Amniotic stem cell (primary cell): ENCODE measurements at regions not wholly inside any gene's neighbourhood (a gene's known extent, or its start where the extent isn't known, plus 50 kb on each side); places are given as distances from the start of the nearest gene placed in this dataset.

Experiments used
- DNase-seq: peaks from one replicate; lab custom pipeline; 2025; lab: John Stamatoyannopoulos, UW

GRCh38 chr5:107808671-107809137 lies 138.0 kb upstream of the EFNA5 start:
- no peak for DNase-seq

DNA sequence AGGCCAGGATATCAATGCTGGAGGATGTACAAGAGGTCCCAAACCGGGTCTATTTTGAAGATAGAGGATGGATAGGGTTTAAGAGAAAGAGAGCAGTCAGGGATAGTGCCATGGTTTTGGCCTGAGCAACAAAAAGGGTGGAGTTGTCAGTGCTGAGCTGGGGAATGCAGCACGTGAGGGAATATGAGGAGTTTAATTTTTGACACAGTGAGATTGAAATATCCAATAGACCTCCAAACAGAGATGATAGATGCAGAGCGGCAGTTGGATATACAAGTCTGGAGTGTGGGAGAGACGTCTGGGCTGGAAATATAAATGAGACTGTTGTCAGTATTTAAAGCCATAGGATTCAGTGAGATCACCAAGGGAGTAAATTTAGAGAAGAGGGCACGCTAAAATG lies 136.7 kb upstream of the EFNA5 start:
- no peak for DNase-seq

DNA sequence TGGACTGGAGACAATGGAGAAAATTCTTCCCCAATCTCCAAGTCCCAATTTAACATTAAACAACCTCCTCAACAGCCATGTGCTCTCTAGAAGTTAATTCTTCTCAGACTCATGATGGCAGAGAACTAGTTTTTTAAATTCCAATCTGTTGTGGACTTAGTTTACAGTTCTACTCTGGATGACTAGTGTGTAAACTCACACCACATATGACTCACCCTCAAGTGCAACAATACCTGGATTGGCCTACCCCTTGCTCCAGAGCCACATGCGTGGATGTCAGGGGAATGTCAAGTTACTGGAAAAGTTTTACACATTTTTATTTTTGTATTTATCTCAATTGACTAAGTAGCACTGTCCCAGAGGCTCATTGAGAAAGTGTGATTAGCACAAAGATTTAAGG lies 136.0 kb upstream of the EFNA5 start:
- DNase-seq = no peak

DNA sequence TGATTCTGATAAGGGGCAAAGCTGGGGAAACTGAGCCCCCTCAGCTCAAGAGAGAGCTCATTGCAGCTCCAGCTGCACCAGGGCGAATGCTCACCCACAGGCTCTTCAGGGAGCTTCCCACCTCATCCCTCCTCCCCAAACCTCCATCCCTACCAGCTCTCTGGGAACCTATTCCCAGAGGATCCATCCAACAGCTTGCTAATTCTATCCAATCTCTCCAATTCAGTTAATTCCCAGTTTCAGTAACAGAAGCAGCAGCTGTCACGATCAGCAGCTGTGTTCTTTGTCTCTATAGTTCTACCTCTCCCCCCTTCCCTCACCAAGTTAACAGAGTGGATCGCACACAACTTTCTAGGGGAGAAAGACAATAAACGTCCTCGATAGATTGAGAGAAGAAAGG lies 135.5 kb upstream of the EFNA5 start:
- no peak for DNase-seq

DNA sequence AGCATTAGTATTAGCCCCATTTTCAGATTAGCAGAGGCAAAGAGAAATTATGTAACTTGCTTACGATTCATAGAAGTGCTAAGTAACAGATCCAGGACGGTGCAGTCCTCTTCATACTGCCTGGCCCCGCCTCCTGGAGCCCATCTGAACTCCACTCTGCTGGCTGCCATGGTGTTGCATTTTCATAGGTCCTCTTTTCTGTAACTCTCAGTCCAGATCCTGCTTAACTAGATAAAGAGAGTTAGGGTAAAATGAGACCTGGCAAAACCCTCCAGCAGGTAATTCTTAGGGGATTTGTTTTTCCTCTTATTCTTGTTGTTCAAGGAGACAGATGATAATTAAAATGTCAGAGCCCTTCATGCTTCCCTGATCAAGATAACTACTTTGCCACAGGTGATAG lies 135.1 kb upstream of the EFNA5 start:
- no peak for DNase-seq

DNA sequence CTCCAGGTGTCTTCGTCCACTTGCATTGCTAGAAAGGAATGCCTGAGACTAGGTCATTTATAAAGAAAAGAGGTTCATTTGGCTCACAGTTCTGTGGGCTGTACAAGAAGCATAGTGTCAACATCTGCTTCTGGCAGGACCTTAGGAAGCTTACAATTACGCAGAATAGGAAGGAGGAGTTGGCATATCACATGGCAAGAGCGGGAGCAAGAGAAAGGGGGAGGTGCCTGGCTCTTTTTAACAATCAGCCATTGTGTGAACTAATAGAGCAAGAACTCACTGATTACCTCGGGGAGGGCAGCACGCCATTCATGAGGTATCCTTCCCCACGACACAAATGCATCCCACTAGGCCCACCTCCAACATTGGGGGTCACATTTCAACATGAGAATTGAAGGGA lies 134.4 kb upstream of the EFNA5 start:
- no peak for DNase-seq

DNA sequence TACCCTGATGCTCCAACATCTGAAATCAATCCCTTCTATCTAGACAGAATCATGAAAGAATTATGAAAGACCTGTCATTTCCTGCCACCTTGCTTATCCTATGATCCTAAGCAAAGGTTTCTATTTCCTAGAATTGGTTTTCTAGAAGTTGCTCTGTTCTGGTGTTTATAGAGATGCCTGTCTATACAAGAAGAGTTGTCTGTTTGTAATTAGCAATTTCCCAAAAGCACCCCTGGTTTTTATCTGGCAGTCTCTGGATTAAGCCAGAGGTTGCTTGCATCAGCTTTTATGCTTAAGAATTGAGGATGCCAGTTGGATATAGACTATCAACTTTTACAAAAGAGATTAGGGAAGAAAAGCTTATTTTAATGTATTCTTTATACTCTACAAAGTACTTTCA lies 133.0 kb upstream of the EFNA5 start:
- DNase-seq = no peak

- no peak for DNase-seq
These were observed 130.3 kb upstream of the EFNA5 start for GRCh38 chr5:107801061-107801460.

DNA sequence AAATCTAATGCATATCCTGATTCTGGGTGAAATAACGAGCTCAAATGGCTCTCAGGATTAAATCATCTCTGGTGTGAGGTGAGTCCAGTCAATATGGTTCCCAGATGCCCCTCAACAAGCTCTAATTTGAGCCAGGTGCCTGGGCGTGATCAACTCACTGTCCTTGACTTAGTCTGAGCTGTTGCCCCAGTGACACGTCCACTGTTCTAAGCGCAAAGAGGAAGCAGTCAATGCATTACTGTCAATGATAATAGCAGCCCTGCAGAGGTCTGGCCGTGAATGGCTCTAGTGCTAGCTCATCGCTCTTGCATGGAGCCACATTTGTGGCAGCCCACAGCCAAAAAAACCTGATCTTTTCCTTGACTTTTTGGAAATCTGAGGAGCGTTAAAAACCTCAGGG lies 128.6 kb upstream of the EFNA5 start:
- no peak for DNase-seq

- DNase-seq = no peak
These were observed 126.1 kb upstream of the EFNA5 start for GRCh38 chr5:107796797-107797196.

- DNase-seq = no peak
These were observed 124.0 kb upstream of the EFNA5 start for GRCh38 chr5:107794741-107795140.

DNA sequence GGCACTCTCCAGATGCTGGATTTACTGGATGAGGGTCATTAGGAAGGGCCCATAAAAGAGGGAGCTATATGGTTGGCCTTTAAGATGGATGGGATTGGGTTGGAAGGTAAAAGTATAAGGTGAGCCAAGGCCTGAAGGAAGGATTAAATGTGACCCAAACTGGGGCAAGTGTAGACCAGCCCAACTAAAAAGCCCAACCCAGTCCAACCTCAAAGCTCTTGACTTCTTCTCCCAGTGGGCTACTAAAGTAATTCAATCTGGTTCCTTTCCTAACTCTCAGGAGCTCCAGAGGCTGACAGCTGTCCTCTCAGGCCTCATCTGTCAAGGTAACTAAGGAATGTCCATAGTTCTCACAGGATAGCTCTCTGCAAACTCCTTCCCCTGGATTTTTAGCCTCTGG lies 122.2 kb upstream of the EFNA5 start:
- DNase-seq = no peak

DNA sequence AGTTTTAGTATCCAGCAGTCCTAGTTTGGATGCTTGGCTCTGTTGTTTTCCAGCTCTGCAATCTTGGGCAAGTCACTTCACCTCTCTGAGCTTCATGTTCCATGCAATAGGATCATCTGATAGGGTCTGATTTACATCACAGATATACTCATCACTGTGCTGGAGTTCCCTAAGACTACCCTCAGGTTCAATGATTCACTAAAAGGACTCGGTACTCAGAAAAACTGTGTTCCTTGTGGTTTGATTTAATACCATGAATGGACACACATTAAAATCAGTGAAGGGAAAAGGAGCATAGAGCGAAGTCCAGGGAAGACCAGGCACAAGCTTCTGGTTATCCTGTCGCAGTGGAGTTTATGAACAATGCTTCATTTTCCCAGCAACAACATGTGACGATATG lies 119.9 kb upstream of the EFNA5 start:
- DNase-seq = no peak

DNA sequence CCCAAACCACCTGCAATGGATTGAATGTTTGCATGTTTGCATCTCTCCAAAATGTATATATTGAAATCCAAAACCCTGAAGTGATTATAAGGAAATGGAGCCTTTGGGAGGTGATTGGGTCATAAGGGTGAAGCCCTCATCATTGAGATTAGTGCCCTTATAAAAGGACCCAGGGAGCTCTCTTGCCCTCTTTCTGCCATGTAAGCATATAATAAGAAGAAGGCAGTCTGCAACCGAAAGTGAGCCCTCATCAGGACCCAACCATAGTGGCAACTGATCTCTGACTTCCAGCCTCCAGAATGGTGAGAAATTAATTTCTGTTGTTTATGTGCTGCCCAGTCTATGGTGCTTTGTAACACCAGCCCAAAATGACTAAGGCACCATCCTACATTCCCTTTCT lies 115.7 kb upstream of the EFNA5 start:
- no peak for DNase-seq

DNA sequence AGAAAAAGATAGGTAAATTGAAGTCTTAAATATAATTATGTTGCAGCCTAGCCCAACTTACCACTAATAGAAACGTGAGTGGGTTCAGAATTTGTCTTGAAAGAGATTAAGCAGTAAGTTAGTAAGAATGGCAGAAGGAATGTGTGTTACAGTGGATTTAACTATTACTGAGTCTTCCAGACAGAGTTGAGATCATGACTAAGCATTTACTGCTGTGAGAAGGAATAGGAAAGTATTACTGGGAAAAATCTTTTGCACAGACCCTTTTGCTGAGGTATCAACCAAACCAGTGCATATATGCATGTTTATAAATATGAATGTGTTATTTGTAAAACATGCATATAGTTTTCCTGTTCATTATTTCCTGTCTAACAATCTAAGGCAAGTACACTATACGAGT lies 112.8 kb upstream of the EFNA5 start:
- DNase-seq = no peak

DNA sequence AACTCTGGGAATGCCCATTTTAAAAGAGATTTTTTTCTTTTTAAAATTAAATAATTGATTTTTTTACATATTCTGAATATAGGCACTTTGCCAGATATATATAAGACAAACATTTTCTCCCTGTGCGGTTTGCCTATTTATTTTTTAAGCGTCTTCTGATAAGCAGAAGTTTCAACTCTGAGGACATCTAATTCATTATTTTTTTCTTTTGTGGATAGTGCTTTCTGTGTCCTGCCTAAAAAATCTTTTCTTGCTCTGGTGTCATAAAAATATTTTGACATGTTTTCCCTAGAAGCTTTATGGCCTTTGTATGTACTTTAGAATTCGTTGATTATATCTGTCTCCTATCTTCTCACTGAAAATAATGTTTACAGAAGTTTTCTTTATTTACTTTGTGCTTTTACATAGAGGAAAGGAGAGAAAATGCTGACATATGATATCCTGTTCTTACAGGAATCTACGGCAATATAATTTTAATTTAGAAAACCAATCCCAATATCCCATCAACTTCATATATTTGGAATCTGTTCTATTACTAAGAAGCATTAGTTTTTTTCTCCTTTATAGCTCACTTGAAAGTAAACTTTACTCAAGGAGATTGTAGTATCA lies 111.9 kb upstream of the EFNA5 start:
- no peak for DNase-seq

DNA sequence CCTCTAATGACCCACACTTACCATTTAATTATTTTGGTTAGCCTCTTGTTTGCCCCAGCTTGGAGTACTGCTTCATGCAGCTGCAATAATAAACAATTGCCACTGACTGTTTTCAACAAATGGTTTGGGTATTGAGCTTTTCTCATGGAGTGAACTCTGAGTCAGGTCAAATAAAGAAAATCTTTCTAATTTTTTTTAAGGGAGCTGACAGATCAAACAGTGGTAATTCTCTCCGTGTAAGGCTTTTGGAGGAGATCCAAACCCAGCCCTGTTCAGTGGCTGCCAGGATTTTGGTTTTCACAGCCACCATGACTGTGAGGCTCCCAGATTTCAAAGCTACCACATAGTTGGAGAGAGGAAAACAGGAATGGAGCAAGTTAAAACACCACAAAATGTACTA lies 110.7 kb upstream of the EFNA5 start:
- no peak for DNase-seq

DNA sequence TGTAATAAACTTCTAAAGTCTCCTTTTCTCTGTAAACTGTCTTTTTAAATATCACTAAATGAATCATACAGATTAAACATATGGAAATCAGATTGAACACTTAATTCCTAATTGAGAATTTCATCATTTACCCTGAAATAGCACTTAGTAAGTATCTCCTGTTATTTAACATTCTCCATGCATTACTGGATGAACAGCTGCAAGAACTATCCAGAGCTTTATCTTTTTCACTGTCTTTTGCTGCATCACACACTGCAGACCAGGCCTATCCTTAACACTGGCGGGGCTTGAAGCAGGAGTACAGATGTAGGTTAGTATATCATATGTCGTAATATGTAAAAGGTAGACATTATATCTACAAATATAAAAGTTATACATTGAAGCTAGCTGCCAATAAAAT lies 108.7 kb upstream of the EFNA5 start:
- no peak for DNase-seq

- no peak for DNase-seq
These were observed 107.9 kb upstream of the EFNA5 start for GRCh38 chr5:107778647-107779046.

DNA sequence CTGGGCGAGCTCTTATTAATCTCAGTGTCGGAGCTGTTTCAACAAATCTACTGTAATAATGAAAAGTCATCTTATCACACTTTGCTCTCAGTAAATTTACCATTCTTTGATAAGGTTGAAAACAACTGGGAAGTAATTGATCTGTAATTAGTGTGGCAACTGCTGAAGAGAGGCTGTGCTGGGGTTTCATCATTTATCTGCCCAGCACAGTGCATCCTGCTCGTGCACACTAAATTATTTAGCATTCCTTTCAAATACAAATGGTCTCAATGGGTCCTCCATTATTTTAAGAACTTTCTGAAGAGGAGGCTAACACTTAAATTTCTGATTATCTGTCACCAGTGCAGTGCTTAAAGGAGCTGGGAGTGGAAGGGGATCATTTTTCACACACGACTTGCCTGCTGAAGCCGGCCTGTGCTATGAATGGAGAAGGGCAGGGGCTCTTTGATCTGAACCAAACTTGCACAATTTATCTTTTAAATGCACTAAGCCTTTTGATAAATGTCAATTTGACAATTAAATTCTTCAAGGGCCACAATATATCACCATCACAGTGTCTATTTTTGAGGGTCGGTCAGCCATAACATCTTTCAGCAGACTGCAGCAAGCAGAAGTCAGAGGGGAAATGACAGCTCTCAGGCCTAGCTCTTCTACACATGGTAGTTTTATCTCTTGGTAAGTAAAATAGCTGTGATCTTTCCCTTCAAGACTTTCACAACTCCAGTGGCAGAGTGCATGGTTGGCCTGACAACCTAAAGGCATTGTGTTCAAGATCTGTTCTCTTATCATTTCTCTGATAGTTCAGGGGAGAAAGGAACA lies 106.4 kb upstream of the EFNA5 start:
- DNase-seq = no peak

DNA sequence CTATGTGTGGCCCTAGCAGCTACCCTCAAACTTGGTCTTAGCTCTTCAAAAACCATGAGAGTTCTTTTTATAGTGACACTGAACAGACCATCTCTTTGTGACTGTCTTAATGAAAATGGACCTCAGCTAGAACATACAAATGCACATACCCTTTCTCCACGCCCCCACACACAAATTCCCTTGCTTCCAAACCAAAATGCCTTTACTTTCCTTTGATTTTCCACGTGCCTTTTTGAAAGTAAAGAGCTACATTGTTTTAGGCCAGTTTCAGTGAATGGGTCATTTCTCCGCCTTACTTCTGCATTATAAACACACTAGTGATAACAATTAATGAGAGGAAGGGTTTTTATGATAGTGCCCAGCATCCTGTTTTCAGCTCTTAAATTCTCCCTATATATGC lies 105.8 kb upstream of the EFNA5 start:
- DNase-seq = no peak

- DNase-seq = no peak
These were observed 103.6 kb upstream of the EFNA5 start for GRCh38 chr5:107774316-107774715.

DNA sequence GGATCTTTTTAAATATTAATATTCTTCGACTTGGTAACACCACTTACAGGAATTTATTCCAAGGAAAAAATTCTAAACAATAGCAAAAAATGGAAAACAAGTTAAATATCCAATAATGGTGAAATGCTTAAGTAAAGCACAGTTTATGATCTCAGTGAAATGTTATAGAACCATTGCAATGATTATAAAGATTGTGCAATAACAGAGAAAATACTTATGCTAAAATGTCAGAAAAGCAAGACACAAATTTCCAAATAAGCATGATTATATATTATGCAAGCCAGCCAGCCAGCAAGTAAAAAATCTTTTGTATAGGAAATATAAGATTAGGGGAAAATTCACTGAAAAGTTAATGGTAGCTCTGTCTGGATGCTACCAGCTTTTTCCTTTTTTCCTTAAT lies 102.7 kb upstream of the EFNA5 start:
- DNase-seq = no peak
